GM12864 (cell line): ENCODE measurements at regions not wholly inside any gene's neighbourhood (a gene's known extent, or its start where the extent isn't known, plus 50 kb on each side); places are given as distances from the start of the nearest gene placed in this dataset.
"Not testable (repeated sequence)": the region's sequence is repeated elsewhere in the genome, so short reads cannot be mapped to it uniquely, and the experiment has no call there.

Source experiments
- DNase-seq: peaks from one replicate; pipeline ENCODE4 v3.0.0-alpha.2; 2011; ENCODE audit warnings: low read depth
- H3K4me3 ChIP-seq: 2 replicates; pipeline ENCODE4 v1.5.1; 2011; ENCODE audit warnings: mild to moderate bottlenecking, low read depth, low read length, control low read depth
- CTCF ChIP-seq: IDR thresholded peaks from 2 replicates; pipeline ENCODE4 v1.5.1; 2011; ENCODE audit warnings: low read depth, mild to moderate bottlenecking, moderate library complexity, low read length, control low read depth, inconsistent platforms; ENCODE audit errors: missing control alignments

DNA sequence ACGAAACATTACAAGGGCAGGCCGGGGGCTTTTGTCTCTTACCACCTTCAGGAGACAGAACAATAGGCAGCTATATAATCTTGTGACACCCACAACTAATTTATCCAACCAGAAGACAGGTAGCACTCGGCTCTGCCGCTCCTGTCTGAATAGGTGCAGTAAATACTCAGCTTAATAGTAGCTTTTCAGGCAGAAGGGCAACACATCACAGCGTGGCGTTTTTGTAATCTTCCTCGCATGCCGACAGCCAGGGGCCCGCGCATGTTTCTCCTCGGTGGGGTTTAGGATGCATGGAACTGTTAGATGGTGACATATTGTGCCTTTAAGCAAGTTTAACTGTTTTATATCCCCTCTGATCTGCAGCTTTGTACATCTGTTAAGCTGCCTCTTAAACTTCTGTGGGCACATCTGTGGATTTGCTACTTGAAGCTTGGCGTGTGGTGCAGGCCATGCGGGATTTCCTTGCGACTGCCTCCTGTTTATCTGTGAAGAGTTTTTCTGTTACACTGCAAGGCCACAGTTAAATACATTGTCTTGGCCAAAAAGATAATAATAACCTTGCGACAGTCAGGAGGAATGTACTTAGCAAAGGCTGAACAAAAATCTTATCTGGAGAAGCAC is 123.2 kb upstream of the BNIP2 start:
- no peak for DNase-seq
- no peak for TF ChIP-seq CTCF
- H3K4me3 ChIP-seq, result no peak overlapping the region

- H3K4me3 ChIP-seq, DNase-seq: not testable (repeated sequence)
These were observed 114.3 kb upstream of the BNIP2 start for GRCh38 chr15:59803293-59803966.

DNA sequence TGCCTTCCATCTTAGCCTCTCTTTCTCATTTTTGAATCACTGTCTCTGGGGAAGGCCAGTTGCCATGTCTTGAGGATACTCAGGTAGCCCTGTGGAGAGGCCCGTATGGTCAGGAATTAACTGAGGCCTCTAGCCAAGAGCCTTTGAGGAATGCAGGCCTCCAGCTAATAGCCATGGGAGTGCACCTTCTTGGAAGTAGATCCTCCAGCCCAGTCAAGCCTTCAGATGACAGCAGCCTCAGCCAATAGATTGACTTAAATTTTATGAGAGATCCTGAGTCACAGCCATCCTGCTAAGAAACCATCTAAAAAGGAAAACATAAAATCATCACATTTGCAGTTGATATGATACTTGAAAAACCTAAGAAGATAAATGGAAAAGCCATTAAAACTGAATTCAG is 112.5 kb upstream of the BNIP2 start:
- no peak for DNase-seq
- H3K4me3 ChIP-seq, result no peak overlapping the region
- no peak for TF ChIP-seq CTCF

DNA sequence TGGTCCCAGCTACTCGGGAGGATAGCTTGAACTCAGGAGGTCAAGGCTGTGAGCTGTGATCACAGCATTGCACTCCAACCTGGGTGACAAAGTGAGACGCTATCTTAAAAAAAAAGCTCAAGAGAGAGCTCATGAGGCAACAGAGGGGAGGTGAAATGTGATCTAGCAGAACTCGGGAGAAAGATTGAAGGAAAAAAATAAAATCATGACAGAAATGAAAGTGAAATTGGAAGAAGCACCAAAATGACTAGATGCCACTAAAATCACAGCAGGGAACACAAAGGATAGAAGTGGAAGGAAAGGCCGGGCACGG is 109.4 kb upstream of the BNIP2 start:
- TF ChIP-seq CTCF, result no peak
- no peak overlapping the region for H3K4me3 ChIP-seq
- no peak for DNase-seq

DNA sequence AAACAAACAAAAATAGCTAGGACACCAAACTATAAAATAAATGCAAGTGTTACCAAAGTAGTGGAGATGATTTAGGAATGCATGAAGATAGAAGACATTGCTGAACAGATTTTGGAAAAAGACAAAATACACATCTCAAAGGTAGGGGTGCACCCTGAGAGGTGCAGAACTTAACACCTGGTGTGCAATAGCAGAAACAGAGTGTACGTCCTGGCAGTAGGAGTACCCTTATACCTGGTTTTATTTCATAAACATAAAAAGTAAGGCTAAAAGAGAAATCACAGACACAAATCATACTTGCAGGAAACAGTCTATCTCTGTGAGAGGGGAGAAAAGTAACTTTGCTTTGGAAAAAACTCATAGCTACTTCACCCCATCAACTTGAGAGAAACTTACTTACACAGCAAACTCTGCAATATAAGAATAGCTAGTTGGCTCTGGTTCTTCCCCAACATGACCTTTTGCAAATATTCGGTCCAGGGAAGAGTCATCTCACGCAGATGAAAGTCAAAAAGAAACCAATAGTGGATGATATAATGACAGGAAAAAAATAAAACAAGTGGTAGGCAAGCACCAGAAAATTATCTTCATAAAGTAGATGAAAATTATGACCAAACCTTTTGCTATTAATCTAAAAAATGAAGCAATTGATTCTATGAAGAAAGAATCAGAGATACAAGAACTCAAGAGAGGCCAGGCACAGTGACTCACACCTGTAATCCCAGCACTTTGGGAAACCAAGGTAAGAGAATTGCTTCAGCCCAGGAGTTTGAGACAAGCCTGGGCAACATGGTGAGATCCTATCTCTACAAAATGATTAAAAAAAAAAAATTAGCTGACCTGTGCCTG is 108.9 kb upstream of the BNIP2 start:
- TF ChIP-seq CTCF, result no peak
- no peak overlapping the region for H3K4me3 ChIP-seq
- no peak for DNase-seq

DNA sequence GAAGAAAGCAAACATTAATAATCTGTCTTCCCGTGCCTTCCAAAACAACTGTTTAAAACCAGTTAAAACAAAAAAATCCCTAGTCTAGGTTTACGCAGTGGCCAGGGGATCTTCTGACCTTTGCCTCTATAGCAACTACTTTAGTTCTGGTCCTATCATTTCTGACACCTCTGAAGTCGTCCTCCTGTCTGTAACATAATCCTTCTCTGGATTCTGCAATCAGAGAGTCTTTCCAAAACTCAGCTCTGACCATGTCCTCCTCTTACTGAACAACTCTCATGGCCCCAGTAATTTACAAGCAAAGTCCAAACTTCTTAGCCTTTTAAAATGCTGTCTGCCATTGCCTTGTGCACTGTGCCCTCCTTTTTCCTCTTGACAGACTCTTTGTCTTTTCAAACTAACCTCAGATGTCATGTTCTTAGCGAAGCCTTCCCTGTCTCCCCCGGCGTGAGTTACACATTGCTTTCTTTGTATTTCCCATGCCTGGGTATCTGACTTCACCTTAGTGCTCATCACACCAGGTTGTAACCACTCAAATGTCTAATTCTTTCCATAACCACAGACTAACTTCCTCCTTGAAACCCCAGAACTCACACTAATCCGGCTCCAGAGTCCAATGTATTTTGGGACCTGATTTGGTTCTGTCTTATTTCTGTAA is 105.2 kb upstream of the BNIP2 start:
- no peak for TF ChIP-seq CTCF

DNA sequence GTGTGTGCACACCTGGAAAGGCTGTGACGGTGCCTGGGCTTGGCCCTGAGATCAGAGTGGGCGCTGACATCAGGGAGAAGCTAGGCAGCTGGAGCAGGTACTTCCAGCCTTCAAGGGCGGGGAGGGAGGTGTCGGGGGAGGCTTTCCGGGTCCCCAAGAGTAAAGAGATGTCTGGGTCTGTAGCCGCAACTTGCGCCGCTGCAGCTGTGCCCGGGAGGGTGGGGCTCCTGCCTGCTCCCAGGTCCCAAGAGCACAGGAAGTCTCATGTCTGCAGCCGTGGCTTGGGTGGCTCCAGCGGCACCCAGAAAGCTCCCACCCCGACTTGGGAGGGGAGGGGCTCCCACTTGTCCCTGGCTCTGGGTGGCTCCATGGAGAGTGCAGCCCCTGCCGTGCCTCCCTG is 103.2 kb upstream of the BNIP2 start:
- H3K4me3 ChIP-seq, result no peak overlapping the region
- TF ChIP-seq CTCF, result no peak
- DNase-seq, result no peak

More for the DNA sequence above, 105.2 kb upstream of the BNIP2 start:
- no peak for DNase-seq
- H3K4me3 ChIP-seq, result no peak overlapping the region
